ENCODE measurements at regions not wholly inside any gene's neighbourhood (a gene's known extent, or its start where the extent isn't known, plus 50 kb on each side); places are given as distances from the start of the nearest gene placed in this dataset.

DNA sequence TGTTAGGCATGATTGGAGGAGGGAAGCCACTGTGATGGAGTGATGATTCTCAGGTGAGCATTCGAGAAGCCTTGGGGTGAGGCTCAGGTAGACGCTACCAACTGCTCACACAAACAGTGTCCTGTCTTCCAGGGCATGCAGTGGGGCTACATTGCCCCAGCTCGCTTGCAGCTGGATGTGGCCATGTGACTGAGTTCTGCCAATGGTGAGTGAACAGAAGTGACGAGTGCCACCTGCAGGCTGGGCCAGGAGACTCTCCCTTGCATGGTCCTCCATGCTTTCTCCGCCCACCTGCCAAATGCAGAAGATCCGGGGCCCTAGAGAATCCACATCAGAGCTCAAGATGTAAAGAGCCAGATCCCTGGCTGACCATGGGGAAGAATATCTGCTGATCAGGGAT, 195.9 kb downstream of the BCR start:
- peak; percentile 69 for ATAC-seq
- intact Hi-C loops (cut with DNase I) = no loop called here

DNA sequence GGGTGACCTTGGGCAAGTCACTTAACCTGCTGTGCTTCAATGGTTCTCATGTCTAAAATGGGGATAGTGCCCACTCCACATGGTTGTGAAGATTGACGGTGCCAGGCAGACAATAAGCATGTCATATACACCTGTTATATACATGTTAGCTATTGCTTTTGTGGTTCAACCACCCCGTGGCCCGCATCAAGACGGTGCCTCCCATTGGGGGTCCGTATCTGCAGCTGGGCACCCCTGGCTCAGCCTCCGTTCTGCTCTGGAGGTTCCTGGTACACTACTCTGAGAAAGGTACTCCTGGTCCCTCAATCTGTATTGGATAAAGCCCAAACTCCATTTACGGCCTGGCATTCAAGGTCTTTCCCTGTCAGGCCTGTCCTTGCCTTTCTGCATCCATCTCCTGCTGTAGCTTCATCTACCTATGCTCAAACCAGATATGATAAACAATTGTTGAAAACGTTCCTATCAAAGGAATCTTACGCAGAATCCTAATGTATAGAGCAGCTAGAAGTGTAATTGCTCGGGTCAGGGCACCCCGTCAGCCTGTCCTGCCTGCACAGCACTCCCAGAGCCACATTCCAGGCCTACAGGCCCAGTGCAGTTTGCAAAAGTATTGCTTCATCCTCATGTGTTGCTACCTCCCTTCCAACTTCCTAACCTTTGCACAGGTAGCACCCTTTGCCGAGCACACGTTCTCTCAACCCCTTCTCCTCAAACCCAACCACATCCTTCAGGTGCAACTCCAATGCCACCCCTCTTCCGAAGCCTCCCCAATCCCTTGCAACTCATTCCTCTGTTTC, 194.9 kb downstream of the BCR start:
- DNase-seq (ENCODE audit: low spot score) (no peak), ATAC-seq (no peak)
- intact Hi-C loops (cut with DNase I) = no loop called here

More for the DNA sequence above, 195.9 kb downstream of the BCR start:
- no peak for DNase-seq (ENCODE audit: low spot score)

DNA sequence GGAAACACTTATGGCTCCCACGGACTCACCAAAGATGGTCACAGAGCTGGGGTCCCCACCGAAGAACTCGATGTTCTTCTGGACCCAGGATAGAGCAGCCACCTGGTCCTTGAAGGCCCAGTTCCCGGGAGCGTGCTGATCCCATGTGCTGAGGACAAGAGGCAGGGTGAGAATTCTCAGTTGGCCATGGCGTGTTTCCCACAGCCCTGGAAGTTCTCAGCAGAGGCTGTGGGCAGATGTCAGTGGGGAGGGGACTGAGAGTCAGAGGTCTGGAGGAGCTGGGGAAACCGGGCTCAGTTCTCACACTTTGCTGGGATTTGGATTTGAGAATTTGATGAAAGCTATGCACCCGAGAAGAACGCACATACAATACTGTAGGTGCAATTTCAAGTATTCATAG, 193.3 kb downstream of the BCR start:
- DNase-seq (ENCODE audit: low spot score) (no peak), ATAC-seq (no peak)
- intact Hi-C loops (cut with DNase I) = no loop called here

DNA sequence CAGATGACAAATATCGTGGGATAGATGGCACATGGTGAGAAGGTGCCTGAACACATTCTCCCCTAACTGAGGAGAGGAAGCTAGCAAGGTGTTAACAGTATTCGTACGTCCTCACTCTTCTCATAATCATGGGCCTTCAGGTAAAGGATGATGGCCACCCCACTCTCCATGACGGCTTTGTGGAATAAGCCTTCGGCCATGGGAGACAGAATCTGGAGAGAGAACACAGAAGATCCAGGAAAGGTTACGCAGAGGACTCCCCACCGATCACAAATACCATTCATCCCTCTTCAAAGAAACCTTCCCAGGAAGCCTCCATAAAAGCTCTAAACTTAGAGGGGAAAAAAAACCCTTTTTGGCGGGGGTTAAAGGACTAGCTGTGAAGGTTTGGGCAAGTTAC, 189.9 kb downstream of the BCR start:
- ATAC-seq (no peak), DNase-seq (ENCODE audit: low spot score) (no peak)
- intact Hi-C loops (cut with DNase I) = loop anchor here (2.0 kb wide), 1 partner anchor 177 kb away; no protein-coding TSS in a partner anchor

DNA sequence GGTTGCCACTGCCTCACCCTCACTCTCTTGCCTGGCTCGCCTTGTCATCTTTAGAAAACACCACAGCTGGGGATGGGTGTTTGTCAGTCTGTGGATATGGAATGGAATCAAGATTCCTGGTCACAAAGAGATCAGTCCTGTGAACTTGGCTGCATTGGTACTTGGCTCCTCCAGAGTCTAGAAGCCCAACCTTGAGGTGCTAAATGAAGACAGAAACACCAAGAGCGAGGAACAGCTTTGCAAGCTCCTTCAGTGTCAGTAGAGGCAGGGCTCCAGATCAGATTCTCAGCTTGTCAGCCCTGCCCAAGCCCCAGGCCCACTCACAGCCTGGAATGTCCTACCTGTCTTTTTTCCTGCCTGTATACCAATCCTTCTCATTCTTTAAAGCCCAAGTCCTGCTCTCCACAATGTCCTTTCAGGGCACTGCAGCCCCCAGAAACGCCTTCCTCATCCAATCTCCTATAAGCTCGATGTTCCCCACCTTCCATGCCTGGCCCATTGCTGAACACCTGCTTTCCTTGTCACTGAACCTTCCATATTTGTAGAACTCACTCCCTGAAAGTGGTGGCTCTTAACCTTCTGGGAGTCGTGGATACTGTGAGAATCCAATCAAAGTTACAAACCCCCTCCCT, 188.9 kb downstream of the BCR start:
- no peak for DNase-seq (ENCODE audit: low spot score)
- no peak for ATAC-seq
- intact Hi-C loops (cut with DNase I) = no loop called here
